ENCODE measurements at regions not wholly inside any gene's neighbourhood (a gene's known extent, or its start where the extent isn't known, plus 50 kb on each side); places are given as distances from the start of the nearest gene placed in this dataset.

DNA sequence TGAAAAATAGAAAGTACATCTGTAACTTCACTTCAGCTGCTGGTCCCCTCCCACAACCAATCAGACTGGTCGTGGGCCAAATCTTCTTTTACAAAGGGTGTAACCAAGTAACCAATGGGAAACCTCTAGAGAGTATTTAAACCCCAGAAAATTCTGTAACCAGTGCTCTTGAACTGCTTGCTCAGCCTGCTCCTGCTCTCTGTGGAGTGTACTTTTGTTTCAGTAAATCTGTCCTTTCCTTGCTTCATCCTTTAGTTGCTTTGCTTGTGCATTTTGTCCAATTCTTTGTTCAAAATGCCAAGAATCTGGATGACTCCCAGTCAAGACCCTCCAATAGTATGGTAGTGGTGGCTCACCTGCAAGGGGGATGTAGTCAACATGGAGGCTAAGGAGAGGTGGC, 489.1 kb downstream of the FUT8 start:
- DNase-seq (ENCODE audit: low read depth, low spot score) (no peak), ATAC-seq (no peak), FAIRE-seq (no peak)
- 0% methylated on average over 1 of the region's 1 CpG for WGBS (ENCODE audit: insufficient coverage, insufficient replicate concordance, low lambda C conversion rate, missing lambda C conversion rate)
- Histone ChIP-seq H3K4me3 (no peak overlapping the region), H3K36me3 (ENCODE audit: control insufficient read depth in 2 of 2, insufficient read depth in 2 of 2, low read length in 1 of 2) (no peaks in the 10 kb centered on the region), H3K79me2 (ENCODE audit: control insufficient read depth, insufficient read depth, low read length) (no peaks in the 10 kb centered on the region), H3K9ac (ENCODE audit: control insufficient read depth, insufficient read depth, low read length) (no peak overlapping the region), H4K20me1 (ENCODE audit: control insufficient read depth, insufficient read depth) (no peaks in the 10 kb centered on the region), H3K4me2 (ENCODE audit: control insufficient read depth, insufficient read depth) (no peak overlapping the region), H3K27me3 (replicated peaks in 1 of 2; ENCODE audit: control insufficient read depth in 2 of 2, insufficient read depth in 2 of 2, low read length in 1 of 2) (no peaks in the 10 kb centered on the region), H2AFZ (ENCODE audit: control insufficient read depth, low read depth, low read length) (no peak overlapping the region), H3K9me3 (replicated peaks; ENCODE audit: control insufficient read depth, insufficient read depth, low read length) (no peaks in the 10 kb centered on the region; the same call in 2 of the 3 replicates), H3K27ac (ENCODE audit: control insufficient read depth, insufficient read depth) (no peak overlapping the region), H3K4me1 (ENCODE audit: control insufficient read depth, insufficient read depth, low read length) (no peaks in the 10 kb centered on the region)
- SMC1A ChIA-PET (ENCODE audit: uncharacterized antibody, unreplicated experiment) = no interaction called here
- POLR2A ChIA-PET = no interaction called here
- in situ Hi-C loops (cut with MboI) (no loop called here), intact Hi-C loops (cut with micrococcal nuclease; ENCODE audit: unreplicated experiment) (no loop called here)
- TF ChIP-seq ASH2L (IDR thresholded peaks at IDR 0.05; ENCODE audit: borderline replicate concordance, low read depth) (no peak), POLR2AphosphoS5 (IDR thresholded peaks at IDR 0.05; ENCODE audit: low read length) (no peak), TBL1XR1 (IDR thresholded peaks at IDR 0.05; ENCODE audit: low read depth, low read length) (no peak), PAX5 (IDR thresholded peaks at IDR 0.05; ENCODE audit: borderline replicate concordance, low read depth, low read length) (no peak), RBBP5 (conservative IDR thresholded peaks at IDR 0.05) (no peak), CHD2 (IDR thresholded peaks at IDR 0.05; ENCODE audit: borderline replicate concordance, low read depth, low read length) (no peak), NFYA (IDR thresholded peaks at IDR 0.05; ENCODE audit: borderline replicate concordance, low read depth, low read length) (no peak), ESRRA (IDR thresholded peaks at IDR 0.05; ENCODE audit: low read length) (no peak), ZBTB11 (CRISPR knock-in tag; IDR thresholded peaks at IDR 0.05) (no peak), ZNF24 (IDR thresholded peaks at IDR 0.05) (no peak), SREBF2 (IDR thresholded peaks at IDR 0.05; ENCODE audit: low read length) (no peak), SP1 (IDR thresholded peaks at IDR 0.05; ENCODE audit: low read depth, low read length) (no peak), STAT3 (IDR thresholded peaks at IDR 0.05; ENCODE audit: low read depth, low read length) (no peak)
- CTCF ChIA-PET = no interaction called here
- no TSS peak for BruUV-seq (replicated peaks)
- RAD21 ChIA-PET (ENCODE audit: unreplicated experiment) = no interaction called here

All from GM12878 (cell line).